AG09319 (cell line): ENCODE measurements at regions not wholly inside any gene's neighbourhood (a gene's known extent, or its start where the extent isn't known, plus 50 kb on each side); places are given as distances from the start of the nearest gene placed in this dataset.

Experiments
- DNase-seq: peaks from one replicate; pipeline ENCODE4 v3.0.0-alpha.2; 2010; ENCODE audit warnings: low read depth; ENCODE audit errors: extremely low read depth
- CTCF ChIP-seq: IDR thresholded peaks from 2 replicates; pipeline ENCODE4 v1.5.1; 2011; ENCODE audit warnings: low read depth, mild to moderate bottlenecking, inconsistent platforms, low read length, moderate library complexity

DNA sequence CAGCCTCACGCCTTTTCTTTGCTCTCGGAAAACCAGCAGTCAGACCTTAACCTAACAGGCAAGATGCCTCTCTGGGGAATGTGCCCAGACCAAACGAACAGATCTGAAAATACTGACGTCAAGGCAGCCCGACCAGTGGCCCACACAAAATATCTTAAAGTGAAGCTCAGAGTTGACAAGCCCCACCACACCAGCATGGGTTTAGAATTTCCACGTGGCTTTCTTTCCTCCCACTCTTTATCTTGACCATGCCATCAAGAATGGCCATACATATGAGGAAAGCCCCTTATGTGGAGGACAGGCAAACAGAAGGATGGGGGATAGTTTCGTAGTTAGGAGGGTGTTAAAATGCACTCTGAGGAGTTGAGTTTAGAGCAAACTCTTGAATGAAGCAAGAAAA is 89.8 kb downstream of the MRPL32 start:
- no peak for DNase-seq
- TF ChIP-seq CTCF, result no peak

GRCh38 chr7:43033369-43033768 is 79.1 kb upstream of the HECW1 start:
- TF ChIP-seq CTCF, result no peak
- DNase-seq, result no peak

- no peak for DNase-seq
- TF ChIP-seq CTCF, result no peak
Observed at GRCh38 chr7:43034535-43035002, 77.9 kb upstream of the HECW1 start.

DNA sequence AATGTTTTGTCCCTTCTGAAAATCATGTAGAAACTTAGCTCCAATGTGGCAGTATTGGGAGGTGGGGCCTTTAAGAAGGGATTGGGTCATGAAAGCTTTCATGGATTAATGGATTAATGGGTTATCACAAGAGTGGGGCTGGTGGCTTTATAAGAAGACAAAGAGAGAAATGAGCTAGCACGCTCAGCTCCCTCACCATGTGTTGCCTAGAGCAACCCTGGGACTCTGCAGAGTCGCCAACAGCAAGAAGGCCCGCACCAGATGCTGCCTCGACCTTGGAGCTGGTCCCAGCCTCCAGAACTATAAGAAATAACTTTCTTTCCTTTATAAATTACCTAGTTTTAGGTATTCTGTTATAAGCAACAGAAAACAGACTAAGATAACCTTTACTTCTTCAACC is 74.9 kb upstream of the HECW1 start:
- TF ChIP-seq CTCF, result no peak
- DNase-seq, result no peak

GRCh38 chr7:43038254-43038653 is 74.2 kb upstream of the HECW1 start:
- no peak for TF ChIP-seq CTCF
- peak; percentile 47 for DNase-seq

- no peak for TF ChIP-seq CTCF
- DNase-seq, result peak; percentile 15
Observed at GRCh38 chr7:43039346-43039745, 73.1 kb upstream of the HECW1 start.

DNA sequence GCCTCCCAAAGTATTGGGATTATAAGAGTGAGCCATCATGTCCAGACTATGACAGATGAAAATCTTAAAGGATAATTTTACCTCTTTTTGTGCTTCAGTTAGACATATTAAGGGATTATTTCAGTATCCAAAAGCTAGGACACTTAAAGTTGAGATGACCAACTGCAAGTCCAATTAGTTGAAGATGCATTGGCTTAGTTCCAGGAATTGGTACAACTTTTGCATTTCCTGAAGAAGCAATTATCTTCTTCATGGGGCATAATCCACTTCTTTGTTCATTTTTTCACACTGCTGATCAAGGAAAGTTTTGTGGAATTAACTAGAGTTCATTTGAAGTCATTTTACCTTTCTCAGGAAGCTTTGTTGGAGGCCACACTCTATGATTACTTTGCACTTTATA is 72.0 kb upstream of the HECW1 start:
- no peak for TF ChIP-seq CTCF
- DNase-seq, result no peak

DNA sequence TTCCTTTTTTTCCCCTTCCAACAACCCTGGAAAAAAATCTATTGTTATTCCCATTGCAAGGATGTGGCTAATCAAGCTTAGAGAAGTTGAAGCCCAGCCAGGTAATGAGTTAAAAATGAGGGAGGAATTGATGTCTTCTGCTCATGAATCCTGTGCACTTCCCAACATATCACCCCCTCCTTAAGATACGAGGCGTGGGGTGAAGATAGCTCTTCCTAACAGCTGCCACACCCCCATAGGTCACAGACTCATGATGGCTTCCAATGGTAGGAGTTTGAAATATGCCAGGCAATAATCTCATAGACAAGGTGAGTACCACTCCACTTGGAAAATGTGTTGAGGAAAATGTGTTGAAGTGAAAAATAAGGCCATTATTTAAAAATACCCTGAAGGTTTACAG is 71.3 kb upstream of the HECW1 start:
- DNase-seq, result no peak
- TF ChIP-seq CTCF, result no peak
